GM10266 (cell line): ENCODE measurements at regions not wholly inside any gene's neighbourhood (a gene's known extent, or its start where the extent isn't known, plus 50 kb on each side); places are given as distances from the start of the nearest gene placed in this dataset.

Experiments used
- DNase-seq: peaks from one replicate; pipeline ENCODE4 v3.0.0; 2012; ENCODE audit errors: extremely low spot score
- TF ChIP-seq, protein P1 (sequence below): IDR thresholded peaks from 2 replicates; pipeline ENCODE4 v1.5.1; 2012; ENCODE audit warnings: mild to moderate bottlenecking, low read depth; ENCODE audit not compliant: control insufficient read depth, insufficient read depth; ENCODE audit errors: missing control alignments

DNA sequence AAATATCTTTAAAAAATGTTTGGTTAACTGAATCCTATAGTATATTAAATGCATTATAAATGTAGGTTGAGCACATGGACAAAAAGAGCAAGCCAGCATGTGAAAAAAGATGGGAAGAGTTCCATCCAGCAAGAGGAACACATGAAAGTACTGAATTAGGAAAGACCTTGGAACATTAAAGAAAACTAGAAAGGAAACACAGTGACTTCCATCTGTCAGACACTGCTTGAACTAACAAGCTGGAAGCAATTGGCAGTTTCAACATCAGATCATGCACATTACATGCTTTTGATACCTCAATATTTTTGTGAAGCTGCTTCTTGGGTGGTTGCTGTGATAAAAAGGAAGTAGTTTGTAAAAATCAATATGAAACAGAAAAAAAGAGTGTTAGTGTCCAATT lies 626.8 kb upstream of the GNPDA2 start:
- TF ChIP-seq, protein P1, sequence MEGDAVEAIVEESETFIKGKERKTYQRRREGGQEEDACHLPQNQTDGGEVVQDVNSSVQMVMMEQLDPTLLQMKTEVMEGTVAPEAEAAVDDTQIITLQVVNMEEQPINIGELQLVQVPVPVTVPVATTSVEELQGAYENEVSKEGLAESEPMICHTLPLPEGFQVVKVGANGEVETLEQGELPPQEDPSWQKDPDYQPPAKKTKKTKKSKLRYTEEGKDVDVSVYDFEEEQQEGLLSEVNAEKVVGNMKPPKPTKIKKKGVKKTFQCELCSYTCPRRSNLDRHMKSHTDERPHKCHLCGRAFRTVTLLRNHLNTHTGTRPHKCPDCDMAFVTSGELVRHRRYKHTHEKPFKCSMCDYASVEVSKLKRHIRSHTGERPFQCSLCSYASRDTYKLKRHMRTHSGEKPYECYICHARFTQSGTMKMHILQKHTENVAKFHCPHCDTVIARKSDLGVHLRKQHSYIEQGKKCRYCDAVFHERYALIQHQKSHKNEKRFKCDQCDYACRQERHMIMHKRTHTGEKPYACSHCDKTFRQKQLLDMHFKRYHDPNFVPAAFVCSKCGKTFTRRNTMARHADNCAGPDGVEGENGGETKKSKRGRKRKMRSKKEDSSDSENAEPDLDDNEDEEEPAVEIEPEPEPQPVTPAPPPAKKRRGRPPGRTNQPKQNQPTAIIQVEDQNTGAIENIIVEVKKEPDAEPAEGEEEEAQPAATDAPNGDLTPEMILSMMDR, result no peak
- DNase-seq, result no peak

DNA sequence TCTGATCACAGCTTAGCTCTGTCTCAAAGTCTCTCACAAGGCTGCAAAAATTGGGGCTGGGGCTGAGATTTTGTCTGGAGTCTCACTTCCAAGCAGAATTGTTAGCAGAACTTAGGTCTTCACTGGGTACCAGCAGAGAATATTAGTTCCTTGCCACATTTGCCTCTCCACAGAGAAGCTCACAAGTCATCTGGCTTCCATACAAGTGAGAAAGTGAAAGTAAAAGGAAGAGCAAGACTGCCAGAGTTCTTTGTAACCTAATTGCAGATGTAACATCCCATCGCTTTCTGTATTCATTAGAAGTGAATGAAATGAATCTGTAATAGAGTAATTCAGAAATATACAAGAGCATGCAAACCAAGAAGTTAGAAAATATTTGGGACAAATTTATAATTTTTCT lies 624.1 kb upstream of the GNPDA2 start:
- DNase-seq, result peak; percentile 10
- TF ChIP-seq, protein P1, result no peak

DNA sequence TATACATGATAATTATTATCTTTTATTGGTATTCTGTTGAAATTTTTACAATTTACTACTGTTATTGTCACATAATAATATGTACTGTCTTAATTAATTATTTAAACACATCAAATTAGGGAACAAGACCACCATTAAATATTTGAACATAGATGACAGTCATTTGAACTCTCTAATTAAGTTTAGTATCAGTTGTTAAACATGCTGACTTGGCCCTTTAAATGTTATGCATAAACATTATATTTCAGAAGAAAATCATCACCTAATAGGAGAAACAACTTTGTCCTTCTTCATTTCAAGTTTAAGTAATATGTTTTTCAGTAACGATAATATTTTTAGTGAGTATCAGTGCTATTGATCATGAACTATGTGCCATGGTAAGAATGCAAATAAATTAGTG lies 623.5 kb upstream of the GNPDA2 start:
- TF ChIP-seq, protein P1, result no peak
- no peak for DNase-seq

DNA sequence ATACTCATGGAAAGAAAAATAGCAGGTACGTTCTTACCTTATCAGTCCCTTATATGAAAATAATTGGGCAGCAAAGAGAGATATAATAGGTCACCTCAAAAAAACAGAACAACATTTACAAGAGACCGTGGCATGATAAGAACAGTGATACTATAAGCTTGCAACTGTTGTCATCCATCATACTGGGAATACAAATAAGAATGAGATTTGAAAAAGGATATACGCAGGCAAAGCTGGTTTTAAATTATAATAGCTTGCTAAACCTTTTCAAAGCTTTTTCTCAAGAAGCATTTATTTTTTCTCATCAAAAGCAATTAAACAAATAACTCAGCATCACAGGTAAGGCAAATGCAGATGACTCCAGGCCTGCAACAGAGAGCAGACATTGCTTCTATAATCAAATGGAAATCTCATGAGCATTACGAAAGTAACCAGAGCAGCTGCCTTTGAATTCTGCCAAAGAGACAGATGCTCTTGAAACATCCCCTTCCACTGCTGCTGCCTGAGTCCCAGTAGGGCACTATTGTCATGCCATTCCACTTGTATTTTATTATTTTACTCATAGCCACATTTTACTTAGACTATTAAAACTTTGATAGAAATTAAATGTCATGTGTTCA lies 620.6 kb upstream of the GNPDA2 start:
- TF ChIP-seq, protein P1, result no peak
- no peak for DNase-seq

DNA sequence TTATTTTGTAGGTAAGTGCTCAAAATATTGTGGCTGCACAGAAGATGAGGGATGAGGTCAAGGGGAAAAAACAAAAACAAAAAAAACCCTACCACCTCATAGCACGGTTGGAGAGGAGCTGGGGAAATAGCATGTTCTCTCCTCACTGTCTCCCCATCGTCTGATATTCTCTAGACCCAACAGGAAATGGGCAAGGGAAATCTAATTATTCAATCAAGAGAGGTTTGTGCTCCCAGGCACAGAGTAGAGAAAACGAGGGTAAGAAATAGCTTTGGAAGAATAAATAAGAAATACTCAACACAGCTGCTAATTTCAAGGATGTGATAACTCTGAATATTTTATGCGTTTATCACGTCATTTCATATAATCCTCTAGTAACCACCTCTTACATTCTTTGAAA lies 619.2 kb upstream of the GNPDA2 start:
- TF ChIP-seq, protein P1, result no peak
- no peak for DNase-seq

DNA sequence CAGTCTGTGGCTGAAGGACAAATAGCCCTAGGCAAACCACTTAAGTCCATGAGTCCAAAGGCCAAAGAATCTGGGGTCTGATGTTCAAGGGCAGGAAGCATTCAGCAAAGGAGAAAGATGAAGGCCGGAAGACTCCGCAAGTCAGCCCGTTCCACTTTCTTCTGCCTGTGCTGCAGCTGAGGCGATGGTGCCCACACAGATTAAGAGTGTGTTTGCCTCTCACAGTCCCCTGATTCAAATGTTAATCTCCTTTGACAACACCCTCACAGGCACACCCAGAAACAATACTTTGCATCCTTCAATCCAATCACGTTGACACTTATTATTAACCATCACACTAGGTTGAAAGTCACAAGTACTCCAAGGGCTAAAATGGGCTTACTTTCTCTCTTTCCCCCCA lies 605.4 kb upstream of the GNPDA2 start:
- TF ChIP-seq, protein P1, result no peak
- DNase-seq, result no peak

DNA sequence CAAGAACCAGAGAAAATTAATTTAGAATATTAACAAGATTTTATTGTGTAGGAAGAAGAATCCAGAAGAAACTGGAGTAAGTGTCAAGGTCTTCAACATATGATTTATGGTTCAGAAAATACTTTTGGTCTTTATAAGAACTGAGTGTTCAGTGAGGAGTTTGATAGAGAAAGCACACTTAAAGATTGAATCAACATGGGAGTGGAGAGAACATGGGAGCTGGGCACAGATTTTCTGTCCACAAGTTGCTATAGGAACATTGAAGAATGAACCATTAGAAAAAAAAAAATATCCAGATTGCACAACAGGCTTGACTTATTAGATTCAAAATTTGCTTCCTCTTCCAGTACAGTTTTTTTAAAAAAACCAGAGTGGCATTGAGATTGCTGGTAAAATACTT lies 601.2 kb upstream of the GNPDA2 start:
- no peak for DNase-seq
- TF ChIP-seq, protein P1, result no peak
